GM19452 (cell line): ENCODE measurements at regions not wholly inside any gene's neighbourhood (a gene's known extent, or its start where the extent isn't known, plus 50 kb on each side); places are given as distances from the start of the nearest gene placed in this dataset.
"Not testable (repeated sequence)": the region's sequence is repeated elsewhere in the genome, so short reads cannot be mapped to it uniquely, and the experiment has no call there.

ENCODE experiments used
- ATAC-seq: cut with Tn5 transposase; IDR thresholded peaks from one replicate; pipeline ENCODE4 v1.9.1; 2021; ENCODE audit not compliant: unreplicated experiment

DNA sequence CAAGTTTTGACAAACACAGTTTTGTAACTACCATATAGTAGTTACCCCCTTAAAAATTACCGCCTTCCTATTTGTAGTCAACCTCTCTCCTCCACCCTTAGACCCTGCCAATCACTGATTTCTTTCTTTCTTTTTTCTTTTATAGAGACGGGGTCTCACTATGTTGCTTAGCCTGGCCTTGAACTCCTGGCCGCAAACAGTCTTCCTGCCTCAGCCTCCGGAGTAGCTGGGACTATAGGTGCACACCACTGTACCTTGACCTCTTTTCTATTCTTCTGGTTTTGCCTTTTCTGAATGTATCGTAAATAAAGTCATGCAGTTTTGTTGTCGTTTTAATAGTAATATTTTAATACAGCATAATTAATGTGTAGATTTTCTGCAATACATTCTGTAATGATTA, 460.3 kb downstream of the EPM2A start:
- ATAC-seq, result no peak

DNA sequence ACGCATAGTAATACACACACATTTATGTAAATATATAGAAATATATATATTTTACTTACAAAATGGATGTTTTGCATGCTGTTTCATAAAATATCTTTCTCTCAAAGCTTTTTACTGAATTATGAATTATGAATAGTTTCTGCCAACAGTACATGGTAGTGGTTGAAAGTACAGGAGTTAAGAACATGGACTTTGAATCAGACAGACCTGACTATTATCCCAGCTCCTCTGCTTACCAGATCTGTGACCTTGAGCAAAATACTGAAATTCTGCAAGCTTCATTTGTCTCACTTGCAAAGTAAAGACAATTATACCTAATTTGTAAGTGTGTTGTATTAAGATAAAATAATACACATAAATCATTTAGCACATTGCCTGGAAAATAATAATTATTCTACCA, 459.5 kb downstream of the EPM2A start:
- ATAC-seq, result no peak

DNA sequence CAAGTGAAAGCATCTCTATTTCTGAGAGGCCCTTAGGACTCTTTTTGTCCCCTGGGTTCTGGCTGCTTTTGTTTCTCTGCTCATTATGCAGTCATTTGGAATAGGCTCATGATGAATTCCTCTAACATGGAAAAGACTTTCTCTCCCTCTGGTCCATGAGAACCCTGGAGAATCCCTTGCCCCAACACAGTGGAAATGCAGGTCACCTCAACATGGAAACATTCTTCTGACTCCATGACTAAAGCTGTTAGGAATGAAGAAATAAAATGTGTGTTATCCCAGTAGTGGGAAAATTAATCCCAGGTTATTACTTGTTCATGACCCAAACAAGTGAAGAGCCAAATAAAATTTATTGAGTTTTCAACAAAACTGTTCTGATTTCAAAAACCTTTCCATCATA, 458.6 kb downstream of the EPM2A start:
- ATAC-seq, result no peak

DNA sequence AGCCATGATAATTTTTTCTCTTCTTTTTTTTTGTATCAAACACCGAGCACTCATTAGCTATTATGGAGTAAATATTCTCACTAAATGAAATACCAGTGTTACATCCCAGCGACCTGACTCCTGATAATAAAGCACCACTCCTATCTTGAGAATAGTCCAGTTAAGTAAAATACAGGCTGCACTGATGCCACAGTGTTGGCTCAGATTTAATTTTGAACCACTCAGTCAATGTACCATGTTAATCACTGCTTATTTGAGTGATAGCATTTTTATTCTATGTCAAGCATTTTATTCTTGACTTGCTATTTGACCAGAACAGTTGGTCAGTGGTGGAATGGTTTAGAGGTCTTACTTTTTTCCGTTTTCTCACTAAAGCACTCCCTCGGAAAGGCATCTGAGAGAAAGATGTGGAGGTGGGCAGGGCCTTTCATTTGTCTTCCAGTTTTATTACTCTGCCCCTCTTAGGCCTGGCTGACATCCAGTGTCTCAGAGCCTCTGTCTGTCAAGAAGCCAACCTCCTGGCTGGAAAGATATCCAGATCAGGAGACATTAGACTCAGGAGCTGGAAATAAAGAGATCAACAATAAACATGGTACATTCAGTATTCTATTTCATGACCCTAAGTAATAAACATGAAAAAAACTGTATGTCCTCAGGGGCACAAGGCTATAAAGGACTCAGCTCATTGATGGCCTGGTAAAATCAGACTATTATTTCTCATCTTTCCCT, 457.8 kb downstream of the EPM2A start:
- no peak for ATAC-seq

DNA sequence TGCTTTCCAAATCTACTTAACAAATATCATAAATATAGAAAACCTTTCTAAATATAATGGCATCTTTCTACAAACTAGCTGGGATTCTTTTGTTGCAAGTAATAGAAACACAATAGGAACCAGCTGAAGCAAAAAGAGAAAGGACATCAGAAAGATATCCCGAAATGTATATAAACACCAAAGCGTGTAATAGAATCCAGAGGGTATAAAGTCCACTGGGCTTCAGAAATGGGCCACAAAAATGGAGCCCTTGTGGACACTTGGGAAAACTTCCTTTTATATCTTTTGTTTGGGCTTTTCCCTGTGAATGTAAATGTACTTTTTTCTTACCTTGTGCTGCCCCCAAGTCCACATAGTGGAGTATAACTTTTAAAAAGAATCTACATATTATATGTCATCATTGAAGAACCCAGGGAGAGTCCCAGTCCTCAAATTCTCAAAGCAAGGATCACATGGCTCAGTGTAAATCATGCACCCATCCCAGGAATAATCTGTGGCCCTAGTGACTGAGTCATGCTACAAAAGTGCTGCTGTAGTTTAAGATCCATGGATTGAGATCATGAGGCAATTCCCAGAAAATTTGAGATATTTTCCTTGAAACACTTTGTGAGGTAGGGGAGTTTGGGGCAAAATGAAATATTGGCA, 457.0 kb downstream of the EPM2A start:
- no peak for ATAC-seq

DNA sequence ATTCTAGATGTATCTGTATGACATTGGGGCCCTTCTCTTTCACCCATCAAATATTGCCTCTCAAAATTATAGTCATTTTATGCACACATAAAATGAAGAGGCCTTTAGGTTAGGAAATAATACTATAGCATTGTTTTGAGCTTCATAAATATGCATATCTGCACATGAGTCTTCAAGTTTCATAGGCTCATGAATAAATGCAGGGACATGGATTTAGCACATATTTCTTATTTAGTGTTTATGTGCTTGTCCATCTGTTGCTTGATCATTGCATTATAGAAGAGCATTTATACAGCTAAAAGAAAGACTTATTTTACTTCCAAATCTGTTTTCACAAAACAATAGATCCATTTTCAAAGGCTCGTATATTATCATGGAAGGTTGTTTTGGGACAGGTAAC, 455.8 kb downstream of the EPM2A start:
- ATAC-seq, result no peak

DNA sequence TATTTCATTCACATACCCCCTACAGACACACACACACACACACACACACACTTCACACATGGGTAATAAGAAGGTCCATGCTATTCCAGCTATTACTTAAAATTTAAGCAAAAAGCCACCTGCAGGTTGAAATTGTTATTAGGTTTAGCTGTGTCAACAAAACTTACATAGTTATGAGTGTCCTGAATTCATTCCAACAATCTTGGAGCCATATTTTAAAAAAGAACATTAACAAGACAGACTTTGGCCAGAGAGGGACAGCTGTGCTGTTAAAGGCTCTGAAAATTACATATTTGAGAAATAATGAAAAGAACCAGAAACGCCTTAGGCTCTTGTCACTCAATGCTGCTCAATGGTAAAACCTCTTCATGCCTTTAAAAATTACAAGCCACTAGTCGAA, 455.3 kb downstream of the EPM2A start:
- no peak for ATAC-seq

DNA sequence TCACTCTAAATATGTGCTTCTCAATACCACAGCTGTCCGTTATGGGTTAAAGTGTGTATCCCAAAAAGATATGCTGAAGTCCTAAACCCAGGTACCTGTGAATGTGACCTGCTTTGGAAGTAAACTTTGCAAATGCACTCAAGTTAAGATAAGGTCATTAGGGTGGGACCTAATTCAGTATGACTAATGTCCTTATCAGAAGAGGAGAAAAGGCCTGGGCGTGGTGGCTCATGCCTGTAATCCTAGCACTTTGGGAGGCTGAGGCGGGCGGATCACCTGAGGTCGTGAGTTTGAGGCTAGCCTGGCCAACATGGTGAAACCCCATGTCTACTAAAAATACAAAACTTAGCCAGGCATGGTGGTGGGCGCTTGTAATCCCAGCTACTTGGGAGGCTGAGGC, 452.1 kb downstream of the EPM2A start:
- ATAC-seq, result not testable (repeated sequence)

DNA sequence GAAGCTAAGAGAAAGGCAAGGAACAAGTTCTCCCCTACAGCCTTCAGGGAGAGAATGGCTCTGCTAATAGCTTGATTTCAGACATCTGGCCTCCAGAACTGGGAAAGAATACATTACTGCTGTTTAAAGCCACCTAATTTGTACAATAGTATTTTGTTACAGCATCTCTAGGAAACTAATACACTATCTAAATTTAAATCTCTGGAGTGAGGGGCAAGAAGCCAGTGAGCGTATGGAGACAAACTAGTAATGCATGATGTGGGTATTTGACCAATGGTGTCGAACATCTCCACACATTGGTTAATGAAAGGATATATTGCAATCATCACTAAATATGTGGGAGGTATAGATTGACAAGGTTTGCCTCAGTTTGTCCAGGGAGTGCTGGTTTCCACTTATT, 451.5 kb downstream of the EPM2A start:
- no peak for ATAC-seq

DNA sequence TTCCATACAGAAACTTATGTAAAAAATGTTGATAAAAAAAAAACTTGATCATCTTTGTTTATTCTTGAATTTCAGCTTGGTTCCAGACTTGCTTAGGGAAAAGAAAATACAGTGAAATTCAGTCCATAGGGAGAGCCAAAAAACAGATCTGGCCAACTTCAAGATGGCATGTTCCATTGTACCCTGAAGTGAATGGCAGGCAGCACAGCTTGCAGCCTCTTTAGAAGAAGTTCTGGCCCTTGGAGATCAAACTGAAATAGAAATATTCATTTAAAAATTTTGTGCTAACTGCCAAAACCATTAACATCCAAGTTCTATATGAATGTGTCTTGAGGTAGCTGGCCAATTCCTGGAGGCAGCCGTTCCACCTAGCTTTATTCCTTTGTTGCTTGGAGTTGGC, 448.4 kb downstream of the EPM2A start:
- ATAC-seq, result no peak

DNA sequence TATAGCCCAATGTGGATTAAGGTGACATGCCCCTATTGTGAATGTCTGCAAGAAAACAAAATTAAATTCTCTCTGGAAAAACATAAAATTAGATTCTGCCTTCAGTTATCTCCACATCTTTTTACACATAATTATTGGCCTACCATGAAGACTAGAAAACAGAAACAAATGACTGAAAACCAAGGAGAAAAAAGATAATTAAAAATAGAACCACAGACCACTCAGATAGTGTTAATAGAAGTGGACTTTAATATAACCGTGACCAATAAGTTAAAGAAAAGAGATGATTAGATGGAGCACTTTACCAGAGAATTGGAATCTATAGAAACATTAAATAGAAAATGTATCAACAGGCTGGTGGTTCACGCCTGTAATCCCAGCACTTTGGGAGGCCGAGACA, 445.7 kb downstream of the EPM2A start:
- no peak for ATAC-seq

DNA sequence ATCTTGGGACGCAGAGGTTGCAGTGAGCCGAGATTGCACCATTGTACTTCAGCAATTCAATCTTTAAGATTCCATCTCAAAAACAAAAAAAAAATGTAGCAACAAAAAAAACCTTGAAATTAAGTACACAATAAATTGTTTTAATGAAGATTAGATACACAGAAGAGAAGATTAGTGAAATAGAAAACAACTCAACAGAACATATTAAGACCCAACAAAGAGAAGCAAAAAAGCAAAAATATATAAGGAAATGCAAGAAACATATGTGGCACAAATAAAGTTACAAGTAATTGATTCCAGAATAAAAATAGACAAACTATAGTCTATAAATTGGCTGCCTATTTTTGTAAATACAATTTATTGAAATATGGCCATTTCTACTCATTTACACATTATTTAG, 445.2 kb downstream of the EPM2A start:
- no peak for ATAC-seq

DNA sequence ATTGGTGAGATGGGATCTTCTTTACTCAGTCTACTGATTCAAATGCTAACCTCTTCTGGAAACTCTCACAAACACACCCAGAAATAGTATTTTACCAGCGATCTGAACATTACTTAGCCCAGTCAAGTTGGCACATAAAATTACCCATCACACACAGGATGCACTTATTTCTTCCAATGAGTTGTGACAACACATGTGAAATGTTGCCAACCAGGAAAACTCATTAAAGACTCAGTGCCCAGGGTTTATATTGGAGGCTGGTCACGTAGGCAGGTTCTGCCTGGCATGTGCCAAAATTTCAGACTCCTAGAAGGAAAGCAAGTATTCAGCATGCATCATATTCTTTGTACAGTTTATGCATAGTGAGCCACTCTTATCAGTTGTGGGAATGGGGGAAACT, 443.3 kb downstream of the EPM2A start:
- no peak for ATAC-seq

DNA sequence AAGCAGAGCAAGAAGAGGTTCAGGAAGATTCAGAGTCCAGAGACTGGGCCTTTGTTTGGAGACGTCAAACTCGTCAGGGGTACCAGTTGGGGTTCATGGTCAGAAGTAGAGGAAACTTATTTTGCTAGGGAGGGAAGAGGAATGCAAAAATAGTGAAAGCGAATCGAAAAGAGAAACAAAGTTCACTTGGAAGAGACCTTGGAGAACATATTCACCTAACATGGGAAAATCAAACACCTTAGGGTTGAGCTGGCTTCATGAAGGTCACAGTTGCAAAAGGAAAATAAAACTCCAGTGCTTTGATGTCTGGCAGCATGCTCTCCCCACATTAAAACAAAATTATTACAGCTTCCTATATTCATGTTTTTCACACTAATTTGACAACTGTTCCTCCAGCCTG, 440.4 kb downstream of the EPM2A start:
- ATAC-seq, result no peak

DNA sequence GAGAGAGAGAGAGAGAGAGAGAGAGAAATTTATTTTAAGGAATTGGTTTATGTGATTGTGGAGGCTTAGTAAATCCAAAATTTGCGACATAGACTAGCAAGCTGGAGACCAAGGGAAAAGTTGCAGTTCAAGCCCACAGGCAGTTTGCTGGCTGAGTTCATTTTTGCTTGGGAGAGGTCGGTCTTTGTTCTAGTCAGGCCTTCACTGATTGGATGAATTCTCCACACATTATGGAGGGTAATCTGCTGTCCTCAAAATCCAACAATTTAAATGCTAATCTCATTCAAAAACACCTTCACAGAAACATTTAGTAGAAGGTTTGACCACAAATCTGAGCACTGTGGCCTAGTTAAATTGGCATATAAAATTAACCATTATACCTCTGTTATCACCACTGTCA, 439.6 kb downstream of the EPM2A start:
- ATAC-seq, result no peak

DNA sequence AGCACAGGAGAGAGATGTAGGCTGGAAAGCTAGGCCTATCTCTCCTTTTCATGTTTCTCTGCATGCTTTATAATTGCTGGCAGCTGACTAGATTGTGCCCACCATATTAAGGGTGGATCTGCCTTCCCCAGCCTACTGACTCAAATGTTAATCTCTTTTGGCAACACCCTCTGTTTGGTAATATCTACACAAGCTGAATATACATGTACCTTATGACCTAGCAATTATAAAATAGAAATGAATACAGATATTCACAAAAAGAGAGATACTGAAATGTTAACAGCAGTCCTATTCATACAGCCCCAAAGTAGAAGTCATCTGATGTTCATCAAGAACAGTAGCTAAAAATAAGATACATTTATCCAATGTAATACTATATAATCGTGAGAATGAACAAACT, 429.6 kb downstream of the EPM2A start:
- no peak for ATAC-seq

DNA sequence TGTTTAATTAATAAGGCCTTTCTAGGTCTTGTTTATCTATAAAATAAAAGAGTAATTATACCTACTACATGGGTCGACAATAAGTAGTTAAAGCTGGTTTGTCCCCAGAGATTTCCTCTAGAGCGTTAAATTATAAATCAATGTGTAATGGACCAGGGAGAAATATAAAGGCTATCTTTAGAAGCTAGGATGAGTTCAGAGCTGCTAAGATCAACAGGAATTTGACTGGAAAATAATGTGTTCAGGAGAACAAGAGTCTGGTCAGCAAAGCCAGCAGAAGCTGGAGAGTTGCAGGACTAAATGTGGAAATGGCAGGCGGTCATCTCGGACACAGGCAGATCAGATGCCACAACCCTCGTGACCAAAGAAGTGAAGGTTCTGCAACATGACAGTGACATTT, 428.8 kb downstream of the EPM2A start:
- ATAC-seq, result no peak

DNA sequence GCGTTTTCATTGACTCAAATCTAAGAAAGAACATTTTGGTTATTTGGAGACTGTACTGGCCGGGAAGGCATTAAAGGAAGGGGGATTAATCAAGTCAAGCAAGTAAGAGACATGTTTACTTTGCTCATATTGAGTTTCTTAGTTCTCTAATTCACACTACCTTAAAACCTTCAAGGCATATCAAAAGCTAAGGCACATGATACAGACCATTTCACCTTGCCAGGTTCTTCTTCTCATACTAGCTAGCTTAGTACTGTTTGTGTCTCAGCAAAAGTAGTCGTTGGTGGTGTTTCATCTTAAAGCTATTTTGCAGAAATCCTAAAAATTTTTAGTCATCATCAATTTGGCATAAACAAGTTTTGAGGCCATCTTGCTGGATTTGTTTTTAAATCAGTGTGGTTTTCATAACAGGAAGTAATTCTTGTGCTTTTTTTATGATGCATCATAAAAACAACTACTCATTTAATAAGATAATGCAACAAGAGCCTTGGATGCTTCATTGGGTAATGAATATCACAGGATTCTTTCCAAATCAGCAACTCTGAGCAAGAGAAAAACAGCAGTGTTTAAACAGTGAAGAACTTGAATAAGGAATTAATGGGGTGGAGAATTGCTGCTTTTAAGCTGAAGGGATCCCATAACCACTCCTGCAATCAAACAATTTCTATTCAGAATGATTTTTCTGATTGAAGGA, 425.3 kb downstream of the EPM2A start:
- no peak for ATAC-seq

DNA sequence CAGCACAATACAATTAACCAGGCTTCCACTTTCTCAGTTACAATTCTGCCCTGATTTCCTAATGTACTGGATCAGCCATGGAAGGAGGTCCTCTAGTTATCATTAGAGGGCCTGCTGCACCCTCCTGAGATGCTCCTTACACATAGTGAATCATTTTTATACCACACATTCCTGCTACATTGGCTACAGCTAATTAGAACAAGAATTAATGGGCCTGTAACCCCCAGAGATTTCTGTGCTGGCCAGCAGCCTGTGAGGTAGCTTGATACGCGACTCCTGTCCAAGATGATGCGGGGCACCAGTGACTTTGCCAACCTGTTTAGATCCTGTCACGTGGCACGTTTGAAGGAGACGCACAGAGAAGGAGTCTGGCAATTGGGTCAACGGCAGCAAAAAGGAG, 422.8 kb downstream of the EPM2A start:
- no peak for ATAC-seq

DNA sequence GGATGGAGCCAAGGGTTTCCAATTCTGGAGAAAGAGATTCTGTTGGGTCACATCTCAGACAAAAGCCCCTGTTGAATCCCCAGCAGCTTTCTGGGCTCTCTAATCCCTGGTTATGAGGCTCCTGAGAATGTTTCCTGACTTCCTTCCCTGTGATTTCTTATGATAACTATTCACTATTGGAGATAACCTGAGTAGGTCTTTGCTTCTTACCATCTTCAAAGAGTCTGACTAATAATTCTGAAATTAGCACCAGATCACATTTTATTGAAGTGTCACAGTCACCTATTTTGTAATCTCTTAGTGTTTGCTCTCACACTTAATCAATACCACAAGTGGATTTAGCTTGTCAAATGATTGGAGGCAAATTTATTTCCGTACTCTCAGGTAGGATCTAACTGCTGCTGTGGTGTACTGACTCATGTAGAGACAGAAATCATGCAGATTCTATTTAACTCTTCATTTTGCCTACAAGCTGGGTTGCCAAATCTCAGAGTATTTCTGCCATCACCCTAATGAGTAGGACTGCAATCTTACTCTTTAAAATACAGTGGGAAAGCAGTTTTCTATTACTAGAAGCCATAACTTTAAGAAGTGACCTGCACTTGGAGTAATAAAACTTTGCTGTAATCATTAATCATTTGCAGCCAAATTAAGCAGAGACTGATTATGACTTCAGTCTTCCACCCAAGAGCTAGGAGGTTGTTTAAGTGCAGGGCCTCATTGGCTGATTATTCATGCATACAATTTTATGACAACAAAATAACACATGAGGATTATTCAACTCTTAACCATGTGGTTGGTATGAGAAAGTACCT, 422.1 kb downstream of the EPM2A start:
- ATAC-seq, result no peak

DNA sequence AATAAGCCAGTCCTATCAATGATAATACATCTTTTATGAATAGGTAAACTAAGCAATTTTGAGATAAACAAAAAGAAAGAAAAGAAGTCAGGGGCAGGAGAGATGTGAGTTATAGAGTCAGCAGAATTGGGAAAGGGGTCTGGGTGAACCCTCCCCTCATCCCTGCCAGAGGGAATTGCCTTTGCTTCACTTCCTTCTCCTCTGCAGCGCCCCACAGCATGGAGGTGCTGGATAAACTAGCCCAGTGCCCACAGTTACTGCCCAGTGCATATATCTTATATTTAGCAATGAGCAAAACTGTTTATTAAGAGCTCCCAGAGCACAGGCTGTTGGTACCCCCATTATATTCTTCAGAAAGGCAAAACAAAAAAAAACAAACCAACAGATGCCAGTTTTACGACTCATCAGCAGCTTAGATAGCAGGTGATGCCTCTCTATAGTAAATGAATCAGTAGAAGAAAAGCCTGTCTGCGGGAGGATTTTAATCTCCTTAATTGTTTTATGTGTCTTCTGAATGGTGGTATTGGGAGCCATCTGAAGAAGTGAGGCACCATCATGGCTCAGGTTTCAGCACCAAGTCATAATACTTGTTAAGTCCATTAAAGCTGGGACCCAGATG, 419.2 kb downstream of the EPM2A start:
- ATAC-seq, result no peak
